ENCODE measurements at regions not wholly inside any gene's neighbourhood (a gene's known extent, or its start where the extent isn't known, plus 50 kb on each side); places are given as distances from the start of the nearest gene placed in this dataset.

DNA sequence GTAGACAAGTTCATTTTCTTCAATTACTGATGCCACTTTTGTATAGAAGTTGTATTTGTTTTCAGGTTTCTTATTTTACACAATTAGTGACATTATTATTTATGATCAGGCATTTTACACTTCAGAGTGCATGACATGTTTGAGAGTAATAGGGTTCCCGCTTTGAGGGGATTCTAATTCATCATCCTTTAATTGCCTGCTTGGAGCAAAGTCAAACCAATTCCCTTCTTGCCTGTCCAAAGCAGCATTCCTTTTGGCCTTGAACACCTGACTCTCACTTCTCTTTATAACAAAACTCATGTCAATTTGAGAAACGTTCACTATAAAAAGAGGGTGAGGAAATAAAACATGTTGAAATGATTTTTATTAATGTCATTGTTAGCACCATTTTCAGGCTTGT is 1149.4 kb downstream of the NXPH1 start:
- no peak overlapping the region for H2AFZ ChIP-seq (ENCODE audit: control insufficient read depth, low read length)
- H3K4me1 ChIP-seq (ENCODE audit: control insufficient read depth, extremely low read depth, insufficient read depth, low read length), result no peaks in the 10 kb centered on the region
- no peak overlapping the region for H3K9ac ChIP-seq (ENCODE audit: control insufficient read depth, extremely low read depth, insufficient read depth, low read length)
- DNase-seq (ENCODE audit: low read depth, low spot score), result no peak
- H4K20me1 ChIP-seq (ENCODE audit: control insufficient read depth, extremely low read depth, insufficient read depth, low read length), result no peaks in the 10 kb centered on the region
- no peaks in the 10 kb centered on the region for H3K36me3 ChIP-seq (ENCODE audit: control insufficient read depth in 2 of 2, extremely low read depth in 1 of 2, insufficient read depth in 2 of 2, low read length in 2 of 2)
- dilution Hi-C loops (cut with MboI; ENCODE audit: extremely low pct_ligation_motif_present, low sequenced_read_pairs), result no loop called here
- H3K79me2 ChIP-seq (ENCODE audit: control insufficient read depth, insufficient read depth, low read length), result no peaks in the 10 kb centered on the region
- TF ChIP-seq, protein P1, sequence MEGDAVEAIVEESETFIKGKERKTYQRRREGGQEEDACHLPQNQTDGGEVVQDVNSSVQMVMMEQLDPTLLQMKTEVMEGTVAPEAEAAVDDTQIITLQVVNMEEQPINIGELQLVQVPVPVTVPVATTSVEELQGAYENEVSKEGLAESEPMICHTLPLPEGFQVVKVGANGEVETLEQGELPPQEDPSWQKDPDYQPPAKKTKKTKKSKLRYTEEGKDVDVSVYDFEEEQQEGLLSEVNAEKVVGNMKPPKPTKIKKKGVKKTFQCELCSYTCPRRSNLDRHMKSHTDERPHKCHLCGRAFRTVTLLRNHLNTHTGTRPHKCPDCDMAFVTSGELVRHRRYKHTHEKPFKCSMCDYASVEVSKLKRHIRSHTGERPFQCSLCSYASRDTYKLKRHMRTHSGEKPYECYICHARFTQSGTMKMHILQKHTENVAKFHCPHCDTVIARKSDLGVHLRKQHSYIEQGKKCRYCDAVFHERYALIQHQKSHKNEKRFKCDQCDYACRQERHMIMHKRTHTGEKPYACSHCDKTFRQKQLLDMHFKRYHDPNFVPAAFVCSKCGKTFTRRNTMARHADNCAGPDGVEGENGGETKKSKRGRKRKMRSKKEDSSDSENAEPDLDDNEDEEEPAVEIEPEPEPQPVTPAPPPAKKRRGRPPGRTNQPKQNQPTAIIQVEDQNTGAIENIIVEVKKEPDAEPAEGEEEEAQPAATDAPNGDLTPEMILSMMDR (optimal IDR thresholded peaks at IDR 0.05 in 1 of 3, IDR thresholded peaks at IDR 0.05 in 1 of 3, conservative IDR thresholded peaks at IDR 0.05 in 1 of 3; ENCODE audit: extremely low read depth in 1 of 3, insufficient read depth in 2 of 3, low read length in 3 of 3), result no peak
- no peak for TF ChIP-seq EZH2 (IDR thresholded peaks at IDR 0.05; ENCODE audit: low read length)
- H3K4me2 ChIP-seq (ENCODE audit: control insufficient read depth, extremely low read depth, insufficient read depth, low read depth, low read length), result no peak overlapping the region
- H3K27ac ChIP-seq (ENCODE audit: control insufficient read depth, insufficient read depth, low read length), result no peak overlapping the region
- FAIRE-seq, result no peak
- no peak overlapping the region for H3K4me3 ChIP-seq (ENCODE audit: control insufficient read depth in 2 of 3, extremely low read depth in 1 of 3, insufficient read depth in 2 of 3, low read depth in 1 of 3, low read length in 3 of 3)
- H3K9me3 ChIP-seq (ENCODE audit: control insufficient read depth, low read depth, low read length), result no peaks in the 10 kb centered on the region
- H3K9me1 ChIP-seq (ENCODE audit: control insufficient read depth, extremely low read depth, insufficient read depth, low read length), result no peaks in the 10 kb centered on the region
- no peaks in the 10 kb centered on the region for H3K27me3 ChIP-seq (ENCODE audit: control insufficient read depth, extremely low read depth, insufficient read depth, low read length)

DNA sequence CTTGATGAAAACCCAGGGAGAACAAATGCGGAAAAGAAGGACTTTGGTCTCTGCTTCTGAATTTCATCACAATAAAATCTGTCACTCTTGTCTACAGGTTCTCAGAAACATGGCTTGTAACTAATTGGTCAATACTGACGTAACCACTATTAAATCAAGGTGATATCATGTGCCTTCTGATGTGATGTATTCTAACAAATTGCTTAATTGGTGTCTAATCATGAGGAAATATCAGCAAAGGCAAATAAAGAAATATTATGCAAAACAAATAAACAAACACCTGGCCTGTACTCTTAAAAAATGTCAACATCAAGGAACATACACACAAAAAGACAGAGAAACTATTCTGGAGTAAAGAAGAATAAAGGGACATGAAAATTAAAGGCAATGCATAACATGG is 1165.0 kb downstream of the NXPH1 start:
- TF ChIP-seq, protein P1 (optimal IDR thresholded peaks at IDR 0.05 in 1 of 3, IDR thresholded peaks at IDR 0.05 in 1 of 3, conservative IDR thresholded peaks at IDR 0.05 in 1 of 3; ENCODE audit: extremely low read depth in 1 of 3, insufficient read depth in 2 of 3, low read length in 3 of 3), result no peak
- no peak for TF ChIP-seq EZH2 (IDR thresholded peaks at IDR 0.05; ENCODE audit: low read length)
- H3K27me3 ChIP-seq (ENCODE audit: control insufficient read depth, extremely low read depth, insufficient read depth, low read length), result no peaks in the 10 kb centered on the region
- dilution Hi-C loops (cut with MboI; ENCODE audit: extremely low pct_ligation_motif_present, low sequenced_read_pairs), result no loop called here

More for the DNA sequence above, 1165.0 kb downstream of the NXPH1 start:
- Histone ChIP-seq H3K9me1 (ENCODE audit: control insufficient read depth, extremely low read depth, insufficient read depth, low read length) (no peaks in the 10 kb centered on the region), H3K4me3 (ENCODE audit: control insufficient read depth in 2 of 3, extremely low read depth in 1 of 3, insufficient read depth in 2 of 3, low read depth in 1 of 3, low read length in 3 of 3) (no peak overlapping the region), H3K9ac (ENCODE audit: control insufficient read depth, extremely low read depth, insufficient read depth, low read length) (no peak overlapping the region), H2AFZ (ENCODE audit: control insufficient read depth, low read length) (no peak overlapping the region), H3K27ac (ENCODE audit: control insufficient read depth, insufficient read depth, low read length) (no peak overlapping the region), H4K20me1 (ENCODE audit: control insufficient read depth, extremely low read depth, insufficient read depth, low read length) (no peaks in the 10 kb centered on the region), H3K4me2 (ENCODE audit: control insufficient read depth, extremely low read depth, insufficient read depth, low read depth, low read length) (no peak overlapping the region), H3K9me3 (ENCODE audit: control insufficient read depth, low read depth, low read length) (no peaks in the 10 kb centered on the region), H3K36me3 (ENCODE audit: control insufficient read depth in 2 of 2, extremely low read depth in 1 of 2, insufficient read depth in 2 of 2, low read length in 2 of 2) (no peaks in the 10 kb centered on the region), H3K4me1 (ENCODE audit: control insufficient read depth, extremely low read depth, insufficient read depth, low read length) (no peaks in the 10 kb centered on the region), H3K79me2 (ENCODE audit: control insufficient read depth, insufficient read depth, low read length) (no peaks in the 10 kb centered on the region)
- no peak for DNase-seq (ENCODE audit: low read depth, low spot score)
- FAIRE-seq, result no peak

All from keratinocyte (primary cell).